ENCODE measurements at regions not wholly inside any gene's neighbourhood (a gene's known extent, or its start where the extent isn't known, plus 50 kb on each side); places are given as distances from the start of the nearest gene placed in this dataset.

DNA sequence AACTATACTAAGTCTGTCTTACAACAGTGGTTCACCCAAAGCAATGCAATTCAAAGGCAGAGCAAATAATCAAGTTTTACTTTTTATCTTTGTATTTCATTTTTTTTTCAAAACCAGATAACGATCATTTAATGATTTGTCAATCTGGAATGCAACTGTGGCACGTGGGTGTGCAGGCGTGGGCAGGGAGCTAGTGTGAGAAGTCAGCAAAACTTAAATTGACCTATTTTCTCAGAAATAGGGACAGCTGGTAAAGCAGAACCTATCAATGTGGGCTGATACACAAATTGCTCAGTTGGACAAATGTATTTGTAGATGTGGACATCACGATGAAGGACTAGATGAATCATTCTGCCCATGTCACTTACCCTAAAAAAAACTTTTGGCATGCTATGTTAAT is 105.6 kb downstream of the CBLL2 start:
- FAIRE-seq (no peak), DNase-seq (ENCODE audit: low read depth, low spot score) (no peak), ATAC-seq (no peak)
- Histone ChIP-seq H3K79me2 (ENCODE audit: control insufficient read depth, insufficient read depth, low read length) (no peaks in the 10 kb centered on the region), H3K36me3 (ENCODE audit: control insufficient read depth in 2 of 2, insufficient read depth in 2 of 2, low read length in 1 of 2) (no peaks in the 10 kb centered on the region), H3K4me3 (no peak overlapping the region), H4K20me1 (ENCODE audit: control insufficient read depth, insufficient read depth) (no peaks in the 10 kb centered on the region), H3K27me3 (replicated peaks in 1 of 2; ENCODE audit: control insufficient read depth in 2 of 2, insufficient read depth in 2 of 2, low read length in 1 of 2) (no peaks in the 10 kb centered on the region), H3K4me2 (ENCODE audit: control insufficient read depth, insufficient read depth) (no peak overlapping the region), H3K27ac (ENCODE audit: control insufficient read depth, insufficient read depth) (no peak overlapping the region), H3K9ac (ENCODE audit: control insufficient read depth, insufficient read depth, low read length) (no peak overlapping the region), H3K4me1 (ENCODE audit: control insufficient read depth, insufficient read depth, low read length) (no peaks in the 10 kb centered on the region), H3K9me3 (replicated peaks; ENCODE audit: control insufficient read depth, insufficient read depth, low read length) (no peaks in the 10 kb centered on the region), H2AFZ (ENCODE audit: control insufficient read depth, low read depth, low read length) (no peak overlapping the region)
- SMC1A ChIA-PET (ENCODE audit: uncharacterized antibody, unreplicated experiment): no interaction called here
- POLR2A ChIA-PET: no interaction called here
- RAD21 ChIA-PET (ENCODE audit: unreplicated experiment): no interaction called here
- WGBS (ENCODE audit: insufficient coverage, insufficient replicate concordance, low lambda C conversion rate, missing lambda C conversion rate): 0% methylated on average over 4 of the region's 4 CpGs
- TF ChIP-seq CREB1 (IDR thresholded peaks at IDR 0.05; ENCODE audit: low read depth): no peak
- TF ChIP-seq NRF1 (conservative IDR thresholded peaks at IDR 0.05; ENCODE audit: low read depth, low read length): no peak
- TF ChIP-seq, protein P1, sequence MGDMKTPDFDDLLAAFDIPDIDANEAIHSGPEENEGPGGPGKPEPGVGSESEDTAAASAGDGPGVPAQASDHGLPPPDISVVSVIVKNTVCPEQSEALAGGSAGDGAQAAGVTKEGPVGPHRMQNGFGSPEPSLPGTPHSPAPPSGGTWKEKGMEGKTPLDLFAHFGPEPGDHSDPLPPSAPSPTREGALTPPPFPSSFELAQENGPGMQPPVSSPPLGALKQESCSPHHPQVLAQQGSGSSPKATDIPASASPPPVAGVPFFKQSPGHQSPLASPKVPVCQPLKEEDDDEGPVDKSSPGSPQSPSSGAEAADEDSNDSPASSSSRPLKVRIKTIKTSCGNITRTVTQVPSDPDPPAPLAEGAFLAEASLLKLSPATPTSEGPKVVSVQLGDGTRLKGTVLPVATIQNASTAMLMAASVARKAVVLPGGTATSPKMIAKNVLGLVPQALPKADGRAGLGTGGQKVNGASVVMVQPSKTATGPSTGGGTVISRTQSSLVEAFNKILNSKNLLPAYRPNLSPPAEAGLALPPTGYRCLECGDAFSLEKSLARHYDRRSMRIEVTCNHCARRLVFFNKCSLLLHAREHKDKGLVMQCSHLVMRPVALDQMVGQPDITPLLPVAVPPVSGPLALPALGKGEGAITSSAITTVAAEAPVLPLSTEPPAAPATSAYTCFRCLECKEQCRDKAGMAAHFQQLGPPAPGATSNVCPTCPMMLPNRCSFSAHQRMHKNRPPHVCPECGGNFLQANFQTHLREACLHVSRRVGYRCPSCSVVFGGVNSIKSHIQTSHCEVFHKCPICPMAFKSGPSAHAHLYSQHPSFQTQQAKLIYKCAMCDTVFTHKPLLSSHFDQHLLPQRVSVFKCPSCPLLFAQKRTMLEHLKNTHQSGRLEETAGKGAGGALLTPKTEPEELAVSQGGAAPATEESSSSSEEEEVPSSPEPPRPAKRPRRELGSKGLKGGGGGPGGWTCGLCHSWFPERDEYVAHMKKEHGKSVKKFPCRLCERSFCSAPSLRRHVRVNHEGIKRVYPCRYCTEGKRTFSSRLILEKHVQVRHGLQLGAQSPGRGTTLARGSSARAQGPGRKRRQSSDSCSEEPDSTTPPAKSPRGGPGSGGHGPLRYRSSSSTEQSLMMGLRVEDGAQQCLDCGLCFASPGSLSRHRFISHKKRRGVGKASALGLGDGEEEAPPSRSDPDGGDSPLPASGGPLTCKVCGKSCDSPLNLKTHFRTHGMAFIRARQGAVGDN (IDR thresholded peaks at IDR 0.05): no peak
- TF ChIP-seq NFYB (IDR thresholded peaks at IDR 0.05; ENCODE audit: insufficient read depth, low read depth, low read length): no peak
- no peak for TF ChIP-seq RUNX3 (IDR thresholded peaks at IDR 0.05; ENCODE audit: low read length)
- TF ChIP-seq CBX5 (IDR thresholded peaks at IDR 0.05; ENCODE audit: low read depth): no peak
- no peak for TF ChIP-seq MXI1 (IDR thresholded peaks at IDR 0.05; ENCODE audit: low read depth, low read length)
- TF ChIP-seq CBFB (IDR thresholded peaks at IDR 0.05; ENCODE audit: low read depth): no peak
- no peak for TF ChIP-seq FOS (IDR thresholded peaks at IDR 0.05; ENCODE audit: borderline replicate concordance, extremely low read depth, insufficient read length)
- TF ChIP-seq HDAC6 (IDR thresholded peaks at IDR 0.05; ENCODE audit: unreplicated experiment): no peak
- CTCF ChIA-PET: no interaction called here
- BruUV-seq (replicated peaks): no TSS peak
- in situ Hi-C loops (cut with MboI) (no loop called here), intact Hi-C loops (cut with micrococcal nuclease; ENCODE audit: unreplicated experiment) (no loop called here)
